HepG2 (cell line): ENCODE measurements at regions not wholly inside any gene's neighbourhood (a gene's known extent, or its start where the extent isn't known, plus 50 kb on each side); places are given as distances from the start of the nearest gene placed in this dataset.
"Not testable (repeated sequence)": the region's sequence is repeated elsewhere in the genome, so short reads cannot be mapped to it uniquely, and the experiment has no call there.

Source experiments
- ATAC-seq: fragments of 200-7000 bp; cut with Tn5 transposase; 3 replicates; pipeline ENCODE4 v1.9.1; 2020; ENCODE audit warnings: mild to moderate bottlenecking, moderate library complexity
- BruUV-seq: library from RNA; stranded (reverse); fragments of 400-500 nt; replicated peaks from 2 replicates; lab custom pipeline; 2021; lab: Mats Ljungman, UMichigan
- CTCF ChIA-PET: fragments of 300-600 bp; formaldehyde crosslinking; extraction: SDS; loops from one replicate; lab custom pipeline; 2021; ENCODE audit warnings: low total read pairs, inconsistent platforms, low intra/inter-chr PET ratio; lab: Yijun Ruan, JAX
- POLR2A ChIA-PET: fragments of 350-600 bp; sonication (Branson Sonifier 250); formaldehyde crosslinking; loops from one replicate; lab custom pipeline; 2020; ENCODE audit warnings: antibody characterized with exemption, inconsistent platforms; lab: Yijun Ruan, JAX
- DNase-seq: peaks from one replicate; pipeline ENCODE4 v3.0.0-alpha.2; 2015; ENCODE audit warnings: low spot score
- FAIRE-seq: peaks from 3 replicates; lab custom pipeline; 2011; peaks lifted over from hg19 to GRCh38; lab: Jason Lieb, UNC
- H2AFZ ChIP-seq: one replicate; pipeline ENCODE4 v1.6.1; 2011; ENCODE audit warnings: low read length, inconsistent platforms
- H3K27ac ChIP-seq: fragments of 300-600 bp; 3 replicates; pipeline ENCODE4 v1.8.0; 2011; ENCODE audit warnings: mixed run types, mild to moderate bottlenecking, mixed read lengths, low read length, inconsistent platforms; ENCODE audit not compliant: insufficient read depth; ENCODE audit errors: extremely low read length
- H3K27me3 ChIP-seq, 2 experiments: fragments of 200-600 bp in 1 of 2; 2 replicates in 1 of 2; 3 replicates in 1 of 2; pipeline versions ENCODE4 v1.6.0 to v1.8.0; 2011; ENCODE audit warnings: low read length in 2 of 2, mild to moderate bottlenecking in 2 of 2, moderate library complexity in 2 of 2, inconsistent platforms in 1 of 2; ENCODE audit not compliant: insufficient read depth in 2 of 2, control insufficient read depth in 1 of 2
- H3K36me3 ChIP-seq, 2 experiments: fragments of 200-600 bp in 1 of 2; replicated peaks in 1 of 2; 2 replicates in 1 of 2; 3 replicates in 1 of 2; pipeline versions ENCODE4 v1.5.1 to v1.8.0; 2011; ENCODE audit warnings: low read length in 2 of 2, inconsistent platforms in 1 of 2; ENCODE audit not compliant: insufficient read depth in 2 of 2, control insufficient read depth in 1 of 2
- H3K4me1 ChIP-seq: 2 replicates; pipeline ENCODE4 v1.5.1; 2012; ENCODE audit warnings: low read length, inconsistent platforms; ENCODE audit not compliant: insufficient read depth
- H3K4me2 ChIP-seq: 2 replicates; pipeline ENCODE4 v1.6.0; 2011; ENCODE audit warnings: low read depth, low read length, inconsistent platforms
- H3K4me3 ChIP-seq, 3 experiments: fragments of 200-600 bp in 1 of 3; sonication (generic), shearing (Covaris generic) in 1 of 3; replicated peaks in 1 of 3; 2 replicates each; pipeline ENCODE4 v1.5.1; 2011 to 2016; ENCODE audit warnings: low read length in 3 of 3, inconsistent platforms in 2 of 3, low read depth in 2 of 3, mild to moderate bottlenecking in 2 of 3, control low read depth in 1 of 3, mixed read lengths in 1 of 3; ENCODE audit not compliant: insufficient read depth in 1 of 3
- H3K79me2 ChIP-seq: one replicate; pipeline ENCODE4 v1.6.1; 2011; ENCODE audit warnings: low read length, inconsistent platforms; ENCODE audit not compliant: insufficient read depth
- H3K9ac ChIP-seq: 2 replicates; pipeline ENCODE4 v1.6.0; 2011; ENCODE audit warnings: mild to moderate bottlenecking, low read depth, low read length, inconsistent platforms; ENCODE audit not compliant: insufficient read depth
- H3K9me3 ChIP-seq: 2 replicates; pipeline ENCODE4 v1.5.1; 2012; ENCODE audit warnings: mild to moderate bottlenecking, low read length
- H4K20me1 ChIP-seq: 2 replicates; pipeline ENCODE4 v1.6.0; 2011; ENCODE audit warnings: inconsistent platforms, mild to moderate bottlenecking, low read length, moderate library complexity; ENCODE audit not compliant: insufficient read depth
- PHF8 ChIP-seq: sonication (generic); formaldehyde crosslinking; IDR thresholded peaks from 2 replicates; pipeline ENCODE4 v1.5.0; 2020; ENCODE audit warnings: missing genetic modification reagents
- SALL1 ChIP-seq: sonication (generic); formaldehyde crosslinking; IDR thresholded peaks from 2 replicates; pipeline ENCODE4 v1.8.0; 2022; ENCODE audit warnings: mild to moderate bottlenecking, missing genetic modification reagents
- TAF1 ChIP-seq: sonication (generic); formaldehyde crosslinking; IDR thresholded peaks from 2 replicates; pipeline ENCODE4 v1.4.0; 2020; ENCODE audit warnings: missing genetic modification reagents
- ZMYM4 ChIP-seq: sonication (generic); formaldehyde crosslinking; IDR thresholded peaks from 2 replicates; pipeline ENCODE4 v1.8.1; 2023; ENCODE audit warnings: mild to moderate bottlenecking, missing genetic modification reagents
- ZNF687 ChIP-seq: sonication (generic); formaldehyde crosslinking; IDR thresholded peaks from 2 replicates; pipeline ENCODE4 v1.5.1; 2020; ENCODE audit warnings: mild to moderate bottlenecking, missing genetic modification reagents, moderate library complexity
- WGBS: methylation state at CpG from one replicate; pipeline ENCODE4 v1.1.6; 2017; ENCODE audit warnings: low lambda C conversion rate; 5-methylcytosine and 5-hydroxymethylcytosine counted together
- in situ Hi-C: cut with HindIII; loops from 2 replicates; pipeline ENCODE4 v1.10.0; 2017; ENCODE audit warnings: low pct_unique_long_range_greater_than_20kb; ENCODE audit not compliant: extremely low pct_ligation_motif_present
- intact Hi-C: fragments of 100-400 bp; cut with micrococcal nuclease; formaldehyde crosslinking; loops from one replicate; pipeline ENCODE4 v1.10.0; 2022; ENCODE audit not compliant: unreplicated experiment
- TF ChIP-seq, protein P1 (sequence below): IDR thresholded peaks from 2 replicates; pipeline ENCODE4 v1.4.0; 2020; ENCODE audit warnings: mild to moderate bottlenecking, missing genetic modification reagents
- TF ChIP-seq, protein P2 (sequence below): sonication (generic); formaldehyde crosslinking; IDR thresholded peaks from 2 replicates; pipeline ENCODE4 v1.4.0; 2020; ENCODE audit warnings: missing genetic modification reagents, borderline replicate concordance

DNA sequence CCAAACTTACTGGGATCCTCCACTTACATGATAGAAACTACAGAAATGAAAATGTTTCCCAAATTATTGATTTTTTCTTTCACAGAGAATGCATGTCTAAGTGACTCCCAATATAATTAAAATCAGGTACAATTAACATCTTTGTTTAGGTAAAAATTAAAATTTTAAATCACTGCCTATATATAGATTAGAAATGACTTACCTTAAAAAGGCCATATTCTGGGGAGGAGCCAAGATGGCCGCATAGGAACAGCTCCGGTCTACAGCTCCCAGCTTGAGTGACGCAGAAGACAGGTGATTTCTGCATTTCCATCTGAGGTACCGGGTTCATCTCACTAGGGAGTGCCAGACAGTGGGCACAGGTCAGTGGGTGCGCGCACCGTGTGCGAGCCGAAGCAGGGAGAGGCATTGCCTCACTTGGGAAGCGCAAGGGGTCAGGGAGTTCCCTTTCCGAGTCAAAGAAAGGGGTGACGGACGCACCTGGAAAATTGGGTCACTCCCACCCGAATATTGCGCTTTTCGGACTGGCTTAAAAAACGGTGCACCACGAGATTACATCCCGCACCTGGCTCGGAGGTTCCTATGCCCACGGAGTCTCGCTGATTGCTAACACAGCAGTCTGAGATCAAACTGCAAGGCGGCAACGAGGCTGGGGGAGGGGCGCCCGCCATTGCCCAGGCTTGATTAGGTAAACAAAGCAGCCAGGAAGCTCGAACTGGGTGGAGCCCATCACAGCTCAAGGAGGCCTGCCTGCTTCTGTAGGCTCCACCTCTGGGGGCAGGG lies 757.9 kb downstream of the C4orf33 start:
- H3K9ac ChIP-seq, result peak overlapping the region; percentile 39; the same call in 1 of the 2 replicates
- H3K4me3 ChIP-seq, result peak overlapping the region in 2 of 3 experiments; percentile 23 to 26; a peak in 4 of 6 replicates
- peak overlapping the region; percentile 36 for H3K4me2 ChIP-seq
- H2AFZ ChIP-seq, ATAC-seq, in situ Hi-C loops, intact Hi-C loops, H3K79me2 ChIP-seq, H3K36me3 ChIP-seq, DNase-seq, POLR2A ChIA-PET, FAIRE-seq, H3K27me3 ChIP-seq, H3K9me3 ChIP-seq, CTCF ChIA-PET, H4K20me1 ChIP-seq: not testable (repeated sequence)
- TF ChIP-seq TAF1 (0 out of 2 replicates have a peak, but pooled peaks have one; percentile 22), PHF8 (CRISPR knock-in tag) (0 out of 2 replicates have a peak, but pooled peaks have one; percentile 26), ZMYM4 (CRISPR knock-in tag) (0 out of 2 replicates have a peak, but pooled peaks have one; percentile 20), ZNF687 (CRISPR knock-in tag) (peak; percentile 26; the same call in 1 of the 2 replicates), SALL1 (CRISPR knock-in tag) (peak; percentile 24; the same call in 1 of the 2 replicates)
- TF ChIP-seq, protein P1, sequence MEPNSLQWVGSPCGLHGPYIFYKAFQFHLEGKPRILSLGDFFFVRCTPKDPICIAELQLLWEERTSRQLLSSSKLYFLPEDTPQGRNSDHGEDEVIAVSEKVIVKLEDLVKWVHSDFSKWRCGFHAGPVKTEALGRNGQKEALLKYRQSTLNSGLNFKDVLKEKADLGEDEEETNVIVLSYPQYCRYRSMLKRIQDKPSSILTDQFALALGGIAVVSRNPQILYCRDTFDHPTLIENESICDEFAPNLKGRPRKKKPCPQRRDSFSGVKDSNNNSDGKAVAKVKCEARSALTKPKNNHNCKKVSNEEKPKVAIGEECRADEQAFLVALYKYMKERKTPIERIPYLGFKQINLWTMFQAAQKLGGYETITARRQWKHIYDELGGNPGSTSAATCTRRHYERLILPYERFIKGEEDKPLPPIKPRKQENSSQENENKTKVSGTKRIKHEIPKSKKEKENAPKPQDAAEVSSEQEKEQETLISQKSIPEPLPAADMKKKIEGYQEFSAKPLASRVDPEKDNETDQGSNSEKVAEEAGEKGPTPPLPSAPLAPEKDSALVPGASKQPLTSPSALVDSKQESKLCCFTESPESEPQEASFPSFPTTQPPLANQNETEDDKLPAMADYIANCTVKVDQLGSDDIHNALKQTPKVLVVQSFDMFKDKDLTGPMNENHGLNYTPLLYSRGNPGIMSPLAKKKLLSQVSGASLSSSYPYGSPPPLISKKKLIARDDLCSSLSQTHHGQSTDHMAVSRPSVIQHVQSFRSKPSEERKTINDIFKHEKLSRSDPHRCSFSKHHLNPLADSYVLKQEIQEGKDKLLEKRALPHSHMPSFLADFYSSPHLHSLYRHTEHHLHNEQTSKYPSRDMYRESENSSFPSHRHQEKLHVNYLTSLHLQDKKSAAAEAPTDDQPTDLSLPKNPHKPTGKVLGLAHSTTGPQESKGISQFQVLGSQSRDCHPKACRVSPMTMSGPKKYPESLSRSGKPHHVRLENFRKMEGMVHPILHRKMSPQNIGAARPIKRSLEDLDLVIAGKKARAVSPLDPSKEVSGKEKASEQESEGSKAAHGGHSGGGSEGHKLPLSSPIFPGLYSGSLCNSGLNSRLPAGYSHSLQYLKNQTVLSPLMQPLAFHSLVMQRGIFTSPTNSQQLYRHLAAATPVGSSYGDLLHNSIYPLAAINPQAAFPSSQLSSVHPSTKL (CRISPR knock-in tag), result peak; percentile 12; the same call in 1 of the 2 replicates
- TF ChIP-seq, protein P2, sequence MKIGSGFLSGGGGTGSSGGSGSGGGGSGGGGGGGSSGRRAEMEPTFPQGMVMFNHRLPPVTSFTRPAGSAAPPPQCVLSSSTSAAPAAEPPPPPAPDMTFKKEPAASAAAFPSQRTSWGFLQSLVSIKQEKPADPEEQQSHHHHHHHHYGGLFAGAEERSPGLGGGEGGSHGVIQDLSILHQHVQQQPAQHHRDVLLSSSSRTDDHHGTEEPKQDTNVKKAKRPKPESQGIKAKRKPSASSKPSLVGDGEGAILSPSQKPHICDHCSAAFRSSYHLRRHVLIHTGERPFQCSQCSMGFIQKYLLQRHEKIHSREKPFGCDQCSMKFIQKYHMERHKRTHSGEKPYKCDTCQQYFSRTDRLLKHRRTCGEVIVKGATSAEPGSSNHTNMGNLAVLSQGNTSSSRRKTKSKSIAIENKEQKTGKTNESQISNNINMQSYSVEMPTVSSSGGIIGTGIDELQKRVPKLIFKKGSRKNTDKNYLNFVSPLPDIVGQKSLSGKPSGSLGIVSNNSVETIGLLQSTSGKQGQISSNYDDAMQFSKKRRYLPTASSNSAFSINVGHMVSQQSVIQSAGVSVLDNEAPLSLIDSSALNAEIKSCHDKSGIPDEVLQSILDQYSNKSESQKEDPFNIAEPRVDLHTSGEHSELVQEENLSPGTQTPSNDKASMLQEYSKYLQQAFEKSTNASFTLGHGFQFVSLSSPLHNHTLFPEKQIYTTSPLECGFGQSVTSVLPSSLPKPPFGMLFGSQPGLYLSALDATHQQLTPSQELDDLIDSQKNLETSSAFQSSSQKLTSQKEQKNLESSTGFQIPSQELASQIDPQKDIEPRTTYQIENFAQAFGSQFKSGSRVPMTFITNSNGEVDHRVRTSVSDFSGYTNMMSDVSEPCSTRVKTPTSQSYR (CRISPR knock-in tag), result peak; percentile 76
- BruUV-seq, result TSS peak; percentile 79
- 66% methylated on average over 13 of the region's 27 CpGs for WGBS
- peaks cover 17% of the 10 kb centered on the region for H3K4me1 ChIP-seq
- H3K27ac ChIP-seq, result peak overlapping the region; percentile 13
